Inflammatory macrophage (primary cell): ENCODE measurements at regions not wholly inside any gene's neighbourhood (a gene's known extent, or its start where the extent isn't known, plus 50 kb on each side); places are given as distances from the start of the nearest gene placed in this dataset.
A peak's percentile ranks its signal among the peaks of the same experiment; 100 is the strongest.
"Not testable (repeated sequence)": the region's sequence is repeated elsewhere in the genome, so short reads cannot be mapped to it uniquely, and the experiment has no call there.

Experiments
- DNase-seq, 2 donors: peaks; one replicate each; pipeline ENCODE4 v3.0.0-alpha.2; 2020 to 2022

- DNase-seq, result no peak
These were observed 100.4 kb downstream of the PSMG1 start for GRCh38 chr21:39082656-39083376.

DNA sequence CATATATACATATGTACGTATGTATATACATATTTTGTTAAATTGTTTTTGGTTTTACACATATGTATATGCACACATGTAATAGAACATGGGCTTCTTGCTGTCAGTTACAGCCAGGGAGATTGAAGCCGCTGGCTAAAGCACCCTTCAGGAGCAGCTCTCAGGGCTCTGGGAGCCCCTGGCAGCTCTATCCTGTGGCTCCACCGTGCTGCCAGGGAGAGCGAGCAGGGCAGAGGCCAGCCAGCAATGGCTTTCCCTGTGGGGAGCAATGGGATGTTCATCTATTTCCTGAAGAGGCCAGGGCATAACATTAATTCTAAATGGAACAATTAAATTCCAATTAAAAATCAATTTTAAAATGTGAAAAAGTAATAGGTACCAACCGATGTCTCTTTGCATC, 102.9 kb downstream of the PSMG1 start:
- no peak for DNase-seq

- peak; percentile 99 to 100 for DNase-seq
These were observed 103.6 kb downstream of the PSMG1 start for GRCh38 chr21:39079617-39080016.

DNA sequence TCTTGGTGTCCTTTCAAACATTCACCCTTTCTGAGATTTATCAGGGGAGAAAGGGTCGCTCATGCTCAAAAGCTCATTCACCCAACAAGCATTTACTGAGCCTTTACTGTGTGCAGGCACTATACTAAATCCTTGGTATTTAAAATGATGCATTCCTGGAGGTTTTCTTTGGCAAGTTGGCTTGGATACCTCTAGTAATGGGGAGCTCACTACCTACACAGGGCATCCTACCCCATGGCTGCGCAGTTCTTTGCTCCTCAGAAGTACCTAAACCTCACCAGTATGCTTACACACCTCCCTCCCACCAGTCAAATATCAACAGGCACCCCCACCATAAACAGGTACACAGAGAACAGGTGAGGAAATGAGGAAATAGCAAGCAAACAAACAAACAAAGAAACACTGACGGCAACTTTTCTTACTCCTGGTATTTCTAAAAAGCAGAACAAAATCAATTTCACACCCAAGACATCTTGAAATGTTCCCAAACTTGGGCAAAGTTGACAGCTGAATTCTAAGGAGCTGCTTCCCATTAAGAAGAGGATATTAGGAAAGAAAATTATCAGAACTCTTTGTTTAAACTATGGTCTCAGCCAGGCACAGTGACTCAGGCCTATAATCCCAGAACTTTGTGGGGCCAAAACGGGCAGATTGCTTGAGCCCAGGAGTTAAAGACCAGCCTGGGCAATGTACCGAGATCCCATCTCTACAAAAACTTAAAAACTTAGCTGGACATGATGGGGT, 104.8 kb downstream of the PSMG1 start:
- DNase-seq, result peak; percentile 18 to 32

DNA sequence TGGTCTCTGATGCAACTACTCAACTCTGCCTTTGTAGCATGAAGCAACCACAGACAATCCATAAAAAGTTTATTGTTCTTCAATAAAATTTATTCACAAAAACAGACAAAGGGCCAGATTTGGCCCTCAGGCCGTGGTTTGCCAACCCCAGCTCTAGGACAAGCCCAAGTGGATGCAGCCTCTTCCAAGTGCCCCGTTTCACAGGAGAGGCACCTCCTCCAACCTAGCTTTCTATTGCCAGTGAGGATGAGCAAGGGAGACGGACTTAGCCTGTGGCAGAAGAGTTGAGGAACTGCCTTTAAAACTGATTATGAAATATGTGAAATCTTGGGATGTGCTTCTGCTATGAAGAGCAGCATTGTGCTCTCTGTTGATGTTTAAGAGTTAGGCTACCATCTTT, 105.4 kb downstream of the PSMG1 start:
- DNase-seq, result peak; percentile 66 to 75

DNA sequence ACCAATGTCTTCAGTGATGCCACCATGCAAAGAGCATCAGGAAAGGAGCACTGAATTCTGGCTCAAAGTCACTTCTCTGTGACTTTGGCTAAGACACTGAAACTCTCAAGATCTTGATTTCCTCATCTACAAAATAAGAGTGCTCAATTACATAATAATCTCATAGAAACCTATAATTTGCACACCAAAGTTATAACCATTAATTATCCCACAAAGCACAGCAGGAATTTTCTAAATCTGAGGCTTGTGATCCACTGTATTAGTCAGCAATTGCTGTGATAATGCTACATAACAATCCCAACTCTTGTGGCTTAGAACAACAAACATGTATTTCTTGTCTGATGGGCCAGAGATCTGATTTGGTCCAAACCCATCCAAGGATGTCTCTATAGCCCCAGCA, 108.7 kb downstream of the PSMG1 start:
- no peak for DNase-seq

DNA sequence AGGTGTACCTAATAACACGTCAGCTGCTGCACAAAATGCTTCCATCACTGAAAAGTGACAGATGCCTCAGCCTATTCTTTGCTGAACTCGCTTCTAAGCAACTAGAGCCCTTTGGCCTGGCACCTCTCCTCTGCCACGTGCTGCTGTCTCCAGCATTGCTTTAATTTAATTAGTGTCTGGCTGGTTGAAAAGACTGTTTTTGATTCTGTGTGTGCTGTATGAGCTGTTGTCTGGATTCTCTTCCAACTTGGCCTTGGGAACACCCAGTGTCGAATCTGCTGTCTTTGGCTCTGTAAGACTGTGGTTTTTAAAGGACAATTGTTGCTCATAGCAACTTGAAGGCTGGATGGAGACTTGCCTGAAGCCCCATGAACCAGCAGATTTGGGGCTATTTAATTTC, 109.5 kb downstream of the PSMG1 start:
- DNase-seq, result no peak

DNA sequence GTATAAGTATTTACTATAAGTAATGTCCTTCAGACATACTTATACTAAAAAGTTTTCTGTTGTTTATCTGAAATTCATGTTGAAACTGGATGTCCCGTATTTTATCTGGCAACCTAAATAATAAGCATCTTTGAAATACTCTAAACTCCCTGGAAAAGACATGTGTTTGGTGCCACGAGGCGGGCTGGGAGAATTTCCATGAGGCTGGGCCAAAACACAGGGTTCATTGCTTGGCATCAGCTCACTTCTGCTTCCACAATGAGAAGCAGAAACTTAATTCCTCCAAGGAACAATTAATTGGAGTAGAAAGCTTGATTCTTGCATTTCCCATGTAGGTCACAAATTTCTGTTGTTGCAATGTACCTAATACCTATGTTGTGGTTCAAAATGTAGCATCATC, 110.2 kb downstream of the PSMG1 start:
- no peak for DNase-seq

- DNase-seq, result no peak
These were observed 110.8 kb downstream of the PSMG1 start for GRCh38 chr21:39072468-39072867.

DNA sequence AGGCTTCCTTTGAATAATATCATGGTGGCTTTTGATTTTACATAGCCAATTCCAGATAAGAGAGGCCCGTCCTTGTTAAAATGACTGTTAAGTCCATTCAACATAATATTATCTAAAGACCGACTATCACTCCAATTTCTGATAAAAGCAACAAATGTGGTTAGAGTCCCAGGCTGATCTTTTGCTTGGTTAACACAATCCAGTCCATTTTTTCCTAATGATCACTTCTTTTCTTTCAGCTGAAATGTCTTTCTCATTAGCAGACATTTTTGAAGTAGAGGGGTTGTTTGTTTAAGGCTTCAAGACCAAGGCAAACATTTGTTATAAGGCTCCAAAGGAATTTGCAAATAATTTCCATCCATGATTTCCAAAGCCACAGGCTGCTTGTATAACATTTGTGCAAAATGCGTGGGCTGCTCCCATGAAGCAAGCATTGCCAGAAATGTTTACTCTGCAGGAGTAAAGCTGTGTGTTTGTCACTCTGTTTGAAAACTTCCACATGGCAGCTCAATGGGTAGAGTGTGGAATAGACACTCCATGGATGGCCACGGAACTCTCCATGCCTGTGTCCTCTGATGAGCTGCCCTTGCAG, 111.5 kb downstream of the PSMG1 start:
- DNase-seq, result peak; percentile 40 to 56

DNA sequence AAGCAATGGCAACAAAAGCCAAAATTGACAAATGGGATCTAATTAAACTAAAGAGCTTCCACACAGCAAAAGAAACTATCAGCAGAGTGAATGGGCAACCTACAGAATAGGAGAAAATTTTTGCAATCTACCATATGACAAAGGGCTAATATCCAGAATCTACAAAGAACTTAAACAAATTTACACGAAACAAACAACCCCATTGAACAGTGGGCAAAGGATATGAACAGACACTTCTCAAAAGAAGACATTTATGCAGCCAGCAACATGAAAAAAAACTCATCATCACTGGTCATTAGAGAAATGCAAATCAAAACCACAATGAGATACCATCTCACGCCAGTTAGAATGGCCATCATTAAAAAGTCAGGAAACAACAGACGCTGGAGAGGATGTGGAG, 113.4 kb downstream of the PSMG1 start:
- DNase-seq, result not testable (repeated sequence)

GRCh38 chr21:39066829-39067780, 116.1 kb downstream of the PSMG1 start:
- DNase-seq, result no peak

- DNase-seq, result no peak
These were observed 117.3 kb downstream of the PSMG1 start for GRCh38 chr21:39065917-39066316.

DNA sequence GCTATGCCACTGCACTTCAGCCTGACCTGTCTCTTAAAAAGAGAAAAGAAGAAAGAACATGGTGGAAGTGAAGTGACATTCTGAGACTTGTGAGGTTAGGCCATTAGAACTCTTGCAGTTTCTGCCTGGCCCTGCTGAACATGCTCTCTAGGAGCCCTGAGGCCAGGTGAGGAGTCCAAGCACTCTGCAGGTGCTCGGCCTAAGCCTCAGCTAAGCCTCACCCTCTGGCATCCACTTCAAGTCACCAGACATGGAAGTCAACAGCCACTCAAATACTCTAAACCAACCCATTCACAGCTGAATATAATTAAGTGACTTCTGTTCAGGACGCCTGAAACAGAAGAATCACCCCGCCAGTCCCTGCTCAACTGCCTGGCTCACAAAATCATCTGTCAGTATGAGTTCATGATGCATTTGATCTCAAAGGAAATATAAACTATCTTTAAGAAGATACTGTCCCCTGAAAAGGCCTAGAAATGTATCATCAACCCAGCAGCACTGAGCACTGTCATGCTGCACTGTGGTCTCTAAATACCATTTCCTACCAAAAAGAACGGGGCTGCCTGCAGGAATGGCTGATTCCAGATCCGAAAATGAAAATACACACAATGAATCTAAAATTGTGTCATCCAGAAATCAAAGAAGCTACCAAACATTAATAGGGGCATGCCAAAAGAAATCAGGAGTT, 118.8 kb downstream of the PSMG1 start:
- no peak for DNase-seq

- DNase-seq, result no peak
These were observed 119.7 kb downstream of the PSMG1 start for GRCh38 chr21:39063517-39063916.

DNA sequence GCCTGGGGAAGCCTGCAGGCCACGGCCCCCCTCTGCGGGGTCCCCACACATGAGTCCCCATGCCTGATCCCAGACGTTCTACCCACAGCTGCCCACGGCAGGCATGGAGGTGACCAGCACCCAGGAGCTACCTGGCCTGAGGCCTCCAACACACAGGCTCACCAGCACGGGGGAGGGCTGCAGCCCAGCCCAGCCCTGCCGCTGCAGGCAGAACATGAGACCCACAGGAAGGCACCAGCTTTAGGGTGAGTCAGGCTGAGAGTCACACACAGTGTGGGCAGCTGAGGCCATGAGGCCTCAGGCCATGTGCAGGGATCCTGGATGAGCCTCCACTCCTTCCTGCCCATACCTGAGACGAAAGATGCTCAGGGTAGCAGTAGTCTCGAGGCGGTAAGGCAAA, 121.1 kb downstream of the PSMG1 start:
- DNase-seq, result peak in 1 of 2 donors; percentile 41

DNA sequence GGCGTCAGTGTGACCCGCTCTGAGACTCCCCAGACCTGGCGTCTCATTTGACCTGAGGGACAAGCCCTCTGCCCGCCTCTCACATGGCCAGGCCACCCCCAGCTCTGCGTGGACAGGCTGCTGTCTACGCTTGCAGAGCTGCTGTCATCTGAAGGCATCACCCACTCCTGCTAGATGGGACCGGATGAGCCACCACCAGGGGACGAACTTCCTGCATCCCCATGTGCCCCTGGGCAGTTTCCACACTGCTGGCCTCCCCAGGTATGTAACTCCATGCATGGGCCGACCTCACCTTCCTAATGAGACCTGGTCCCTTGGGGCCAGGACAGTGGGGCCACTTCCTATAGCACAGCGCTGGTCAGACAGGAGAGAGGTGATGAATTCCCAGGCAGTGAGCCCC, 121.5 kb downstream of the PSMG1 start:
- no peak for DNase-seq

- DNase-seq, result no peak
These were observed 122.7 kb downstream of the PSMG1 start for GRCh38 chr21:39060485-39061083.

DNA sequence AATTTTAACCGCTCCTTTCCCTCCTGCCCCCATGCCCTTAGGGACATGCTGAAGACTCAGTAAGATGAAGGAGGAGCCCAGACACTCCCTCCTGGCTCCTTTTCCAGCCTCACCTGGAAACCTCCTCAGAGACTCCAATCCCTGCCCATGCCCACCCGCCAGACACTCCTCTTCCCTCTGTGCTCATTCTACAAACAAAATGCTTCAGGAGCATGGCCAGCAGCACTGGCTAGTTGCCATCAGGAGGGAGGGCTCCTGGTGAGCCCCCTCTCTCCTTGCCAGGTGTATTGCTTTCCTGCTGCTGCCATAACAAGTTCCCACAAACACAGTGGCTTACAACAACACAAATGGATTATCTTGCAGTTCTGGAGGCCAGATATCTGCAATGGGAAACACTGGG, 126.1 kb downstream of the PSMG1 start:
- no peak for DNase-seq

GRCh38 chr21:39056636-39057035, 126.6 kb downstream of the PSMG1 start:
- no peak for DNase-seq

- no peak for DNase-seq
These were observed 128.0 kb downstream of the PSMG1 start for GRCh38 chr21:39055167-39055767.
